ENCODE measurements at regions not wholly inside any gene's neighbourhood (a gene's known extent, or its start where the extent isn't known, plus 50 kb on each side); places are given as distances from the start of the nearest gene placed in this dataset.
"Not testable (repeated sequence)": the region's sequence is repeated elsewhere in the genome, so short reads cannot be mapped to it uniquely, and the experiment has no call there.

DNA sequence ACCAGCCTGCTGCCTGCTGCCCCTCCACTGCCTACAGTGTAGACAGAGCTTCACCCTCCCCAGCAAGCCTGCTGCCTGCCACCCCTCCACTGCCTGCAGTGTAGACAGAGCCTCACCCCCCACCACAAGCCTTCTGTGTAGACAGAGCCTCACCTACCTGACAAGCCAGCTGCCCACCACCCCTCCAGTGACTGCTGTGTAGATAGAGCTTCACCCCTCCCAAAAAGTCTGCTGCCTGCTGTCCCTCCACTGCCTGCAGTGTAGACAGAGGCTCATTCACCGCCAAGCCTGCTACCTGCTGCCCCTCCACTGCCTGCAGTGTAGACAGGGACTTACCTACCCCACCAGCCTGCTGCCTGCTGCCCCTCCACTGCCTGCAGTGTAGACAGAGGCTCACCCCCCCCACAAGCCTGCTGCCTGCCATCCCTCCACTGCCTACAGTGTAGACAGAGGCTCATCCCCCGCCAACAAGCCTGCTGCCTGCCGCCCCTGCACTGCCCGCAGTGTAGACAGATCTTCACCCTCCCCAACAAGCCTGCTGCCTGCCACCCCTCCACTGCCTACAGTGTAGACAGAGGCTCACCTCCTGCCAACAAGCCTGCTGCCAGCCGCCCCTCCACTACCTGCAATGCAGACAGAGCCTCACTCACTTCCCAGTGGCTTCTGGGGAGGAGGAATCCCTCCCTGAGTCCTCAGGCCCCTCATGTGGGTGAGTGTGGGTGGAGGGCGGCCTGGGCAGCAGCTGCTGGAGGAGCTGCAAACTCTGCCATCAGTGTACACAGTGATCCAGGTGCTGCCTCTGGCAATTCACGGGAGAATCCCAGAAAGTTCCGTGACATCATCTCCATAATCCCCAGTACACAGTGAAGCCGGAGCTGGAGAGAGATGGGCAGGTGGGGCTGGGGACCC, 140.9 kb downstream of the DLL1 start:
- no peak for DNase-seq (ENCODE audit: low read depth in 2 of 2)

DNA sequence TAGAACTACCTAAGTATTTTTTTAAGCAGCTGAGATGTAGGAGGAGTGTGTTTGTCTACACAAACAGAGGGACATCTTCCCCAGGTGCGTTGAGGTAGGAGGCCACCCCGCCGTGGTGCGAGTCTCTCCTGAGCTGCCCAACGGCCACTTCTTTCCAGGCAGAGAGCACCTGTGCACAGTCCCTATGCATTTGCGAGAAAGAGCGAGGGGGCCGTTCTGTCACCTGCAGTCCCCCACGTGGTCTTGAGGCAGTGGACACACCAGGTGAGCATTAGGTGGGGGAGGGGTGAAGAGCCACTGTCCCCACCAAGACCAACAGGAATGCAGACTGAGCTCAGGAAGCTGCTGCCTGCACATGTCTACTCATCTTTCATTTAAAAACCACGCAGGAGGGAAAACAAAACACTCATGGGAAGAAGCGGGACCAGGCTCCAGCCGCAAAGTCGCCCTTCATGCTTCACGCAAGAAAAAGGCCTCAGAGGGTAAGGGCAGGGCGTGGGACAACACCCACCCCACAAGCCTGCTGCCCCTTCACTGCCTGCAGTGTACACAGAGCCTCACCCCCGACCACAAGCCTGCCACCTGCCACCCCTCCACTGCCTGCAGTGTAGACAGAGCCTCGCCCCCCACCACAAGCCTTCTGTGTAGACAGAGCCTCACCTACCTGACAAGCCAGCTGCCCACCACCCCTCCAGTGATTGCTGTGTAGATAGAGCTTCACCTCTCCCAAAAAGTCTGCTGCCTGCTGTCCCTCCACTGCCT, 142.0 kb downstream of the DLL1 start:
- no peak for DNase-seq (ENCODE audit: low read depth in 2 of 2)

- DNase-seq (ENCODE audit: low read depth in 2 of 2), result no peak
Observed at GRCh38 chr6:170147832-170148708, 142.8 kb downstream of the DLL1 start.

GRCh38 chr6:170147056-170147787, 143.7 kb downstream of the DLL1 start:
- DNase-seq (ENCODE audit: low read depth in 2 of 2), result no peak

DNA sequence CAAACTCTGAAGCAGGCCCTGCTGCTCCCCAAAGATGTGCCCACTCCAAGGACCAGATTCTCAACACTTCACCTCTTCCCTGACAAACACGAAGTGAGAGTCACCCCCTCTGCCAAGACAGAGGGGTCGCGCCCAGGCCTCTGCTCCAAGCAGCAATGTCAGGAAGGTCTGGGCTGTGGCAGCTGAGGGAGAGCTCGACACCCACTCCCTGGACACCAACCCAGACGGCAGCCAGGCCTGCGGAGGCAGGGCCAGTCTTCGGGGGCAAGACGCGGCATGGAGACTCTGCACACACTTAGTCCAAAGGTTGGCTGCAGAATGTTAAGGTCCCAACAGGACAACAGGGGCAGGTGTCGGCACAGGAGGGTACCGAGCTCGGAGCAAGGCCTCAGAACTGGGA, 144.2 kb downstream of the DLL1 start:
- DNase-seq (ENCODE audit: low read depth in 2 of 2), result no peak

GRCh38 chr6:170146131-170146530, 144.7 kb downstream of the DLL1 start:
- not testable (repeated sequence) for DNase-seq (ENCODE audit: low read depth in 2 of 2)

DNA sequence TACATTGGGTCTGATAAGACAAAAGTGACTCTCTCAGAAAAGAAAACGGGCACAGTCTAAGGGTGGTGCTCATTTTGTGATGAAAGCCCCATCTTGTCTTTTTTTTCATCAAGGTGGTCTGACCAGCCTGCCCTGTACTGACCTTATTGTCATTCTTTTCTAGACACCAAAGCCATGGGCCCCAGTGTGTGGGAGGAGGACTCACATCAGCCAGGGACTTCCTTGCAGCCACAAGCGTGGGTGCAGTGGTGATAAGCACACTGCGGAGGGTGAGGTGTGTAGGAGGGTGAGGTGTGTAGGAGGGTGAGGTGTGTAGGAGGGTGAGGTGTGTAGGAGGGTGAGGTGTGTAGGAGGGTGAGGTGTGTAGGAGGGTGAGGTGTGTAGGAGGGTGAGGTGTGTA, 145.2 kb downstream of the DLL1 start:
- DNase-seq (ENCODE audit: low read depth in 2 of 2), result not testable (repeated sequence)

- DNase-seq (ENCODE audit: low read depth in 2 of 2), result no peak
Observed at GRCh38 chr6:170145272-170145592, 145.6 kb downstream of the DLL1 start.

DNA sequence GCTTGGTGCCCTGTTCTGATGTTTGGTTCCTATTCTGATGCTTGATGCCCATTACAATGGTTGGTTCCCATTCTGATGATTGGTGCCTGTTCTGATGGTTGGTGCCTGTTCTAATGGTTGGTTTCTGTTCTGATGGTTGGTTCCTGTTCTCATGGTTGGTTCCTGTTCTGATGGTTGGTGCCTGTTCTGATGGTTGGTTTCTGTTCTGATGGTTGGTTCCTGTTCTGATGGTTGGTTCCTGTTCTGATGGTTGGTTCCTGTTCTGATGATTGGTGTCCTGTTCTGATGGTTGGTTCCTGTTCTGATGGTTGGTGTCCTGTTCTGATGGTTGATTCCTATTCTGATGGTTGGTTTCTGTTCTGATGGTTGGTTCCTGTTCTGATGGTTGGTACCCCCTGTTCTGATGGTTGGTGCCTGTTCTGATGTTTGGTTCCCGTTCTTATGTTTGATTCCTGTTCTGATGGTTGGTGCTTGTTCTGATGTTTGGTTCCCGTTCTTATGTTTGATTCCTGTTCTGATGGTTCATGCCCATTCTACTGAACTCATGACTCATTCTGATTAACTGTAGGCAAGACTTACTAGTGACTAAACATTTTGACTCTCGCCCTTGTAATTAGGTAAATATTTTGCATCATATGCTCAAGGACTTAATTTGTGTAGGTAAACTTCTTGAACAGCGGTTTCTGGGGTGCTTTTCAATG, 146.2 kb downstream of the DLL1 start:
- no peak for DNase-seq (ENCODE audit: low read depth in 2 of 2)

DNA sequence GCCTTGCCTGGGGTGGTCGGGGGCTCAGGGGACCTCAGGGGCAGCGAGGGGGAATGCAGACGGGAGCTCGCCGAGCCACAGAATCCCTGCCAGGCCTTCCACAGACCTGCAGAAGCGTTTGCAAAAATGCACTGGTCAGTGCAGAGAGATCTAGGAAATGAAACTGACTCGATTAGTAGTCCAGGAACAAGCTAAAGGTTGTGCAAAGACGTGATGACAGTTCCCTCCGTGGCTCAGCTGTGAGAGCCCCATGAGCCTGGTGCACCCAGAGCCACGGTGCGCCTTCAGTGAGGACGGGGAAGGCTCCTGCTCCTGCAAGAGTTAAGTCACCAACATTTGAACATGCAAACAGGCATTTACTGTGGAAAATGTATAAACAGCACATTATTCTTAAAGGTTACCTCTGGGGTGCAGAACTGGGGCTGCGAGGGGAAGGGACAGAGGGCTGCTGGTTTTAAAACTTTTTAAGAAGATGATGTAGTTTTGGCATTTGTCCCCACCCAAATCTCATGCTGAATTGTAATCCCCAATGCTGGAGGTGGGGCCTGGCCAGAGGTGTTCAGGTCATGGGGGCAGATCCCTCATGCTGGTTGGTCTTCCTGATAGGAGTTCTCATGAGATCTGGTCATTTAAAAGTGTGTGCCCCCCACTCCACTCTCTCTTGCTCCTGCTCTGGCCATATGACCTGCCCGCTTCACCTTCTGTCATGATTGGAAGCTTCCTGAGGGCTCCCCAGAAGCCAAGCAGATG, 147.3 kb downstream of the DLL1 start:
- no peak for DNase-seq (ENCODE audit: low read depth in 2 of 2)

- no peak for DNase-seq (ENCODE audit: low read depth in 2 of 2)
Observed at GRCh38 chr6:170142559-170142958, 148.3 kb downstream of the DLL1 start.

DNA sequence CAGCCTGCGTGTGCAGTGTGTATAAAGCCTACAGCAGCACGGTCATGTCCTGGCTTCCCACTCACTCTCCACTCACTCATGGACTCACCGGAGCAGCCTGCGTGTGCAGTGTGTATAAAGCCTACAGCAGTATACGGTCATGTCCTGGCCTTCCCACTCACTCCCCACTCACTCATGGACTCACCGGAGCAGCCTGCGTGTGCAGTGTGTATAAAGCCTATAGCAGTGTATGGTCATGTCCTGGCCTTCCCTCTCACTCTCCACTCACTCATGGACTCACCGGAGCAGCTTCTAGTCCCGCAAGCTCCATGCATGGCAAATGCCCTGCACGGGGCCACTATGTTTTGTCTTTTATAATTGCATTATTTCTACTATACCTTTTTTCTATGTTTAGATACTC, 149.8 kb downstream of the DLL1 start:
- not testable (repeated sequence) for DNase-seq (ENCODE audit: low read depth in 2 of 2)

DNA sequence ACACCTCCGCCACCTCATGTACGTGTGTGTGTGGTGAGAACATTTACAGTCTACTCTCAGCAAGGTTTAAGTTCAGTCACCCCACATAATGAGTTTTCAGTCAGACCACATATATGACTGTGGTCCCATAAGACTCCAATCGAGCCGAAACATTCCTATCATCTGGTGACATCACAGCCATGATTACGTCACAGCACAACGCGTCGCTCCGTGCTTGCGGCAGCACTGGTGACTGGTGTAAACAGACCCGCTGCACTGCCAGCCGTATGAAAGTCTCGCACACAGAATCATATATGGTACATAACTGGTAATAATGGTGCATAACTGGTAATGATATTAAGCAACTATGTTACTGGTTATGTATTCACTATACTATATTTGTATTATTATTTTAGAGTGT, 150.7 kb downstream of the DLL1 start:
- no peak for DNase-seq (ENCODE audit: low read depth in 2 of 2)

- DNase-seq (ENCODE audit: low read depth in 2 of 2), result no peak
Observed at GRCh38 chr6:170139531-170139930, 151.3 kb downstream of the DLL1 start.

DNA sequence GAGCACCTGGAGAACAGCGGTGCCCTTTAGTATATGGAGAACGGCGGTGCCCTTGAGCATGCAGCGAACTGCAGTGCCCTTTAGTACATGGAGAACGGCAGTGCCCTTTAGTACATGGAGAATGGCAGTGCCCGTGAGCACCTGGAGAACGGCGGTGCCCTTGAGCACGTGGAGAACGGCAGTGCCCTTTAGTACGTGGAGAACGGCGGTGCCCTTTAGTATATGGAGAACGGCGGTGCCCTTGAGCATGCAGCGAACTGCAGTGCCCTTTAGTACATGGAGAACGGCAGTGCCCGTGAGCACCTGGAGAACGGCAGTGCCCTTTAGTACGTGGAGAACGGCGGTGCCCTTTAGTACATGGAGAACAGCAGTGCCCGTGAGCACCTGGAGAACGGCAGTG, 151.8 kb downstream of the DLL1 start:
- DNase-seq (ENCODE audit: low read depth in 2 of 2), result not testable (repeated sequence)

- no peak for DNase-seq (ENCODE audit: low read depth in 2 of 2)
Observed at GRCh38 chr6:170137911-170138910, 152.7 kb downstream of the DLL1 start.

- no peak for DNase-seq (ENCODE audit: low read depth in 2 of 2)
Observed at GRCh38 chr6:170137176-170137891, 153.5 kb downstream of the DLL1 start.

DNA sequence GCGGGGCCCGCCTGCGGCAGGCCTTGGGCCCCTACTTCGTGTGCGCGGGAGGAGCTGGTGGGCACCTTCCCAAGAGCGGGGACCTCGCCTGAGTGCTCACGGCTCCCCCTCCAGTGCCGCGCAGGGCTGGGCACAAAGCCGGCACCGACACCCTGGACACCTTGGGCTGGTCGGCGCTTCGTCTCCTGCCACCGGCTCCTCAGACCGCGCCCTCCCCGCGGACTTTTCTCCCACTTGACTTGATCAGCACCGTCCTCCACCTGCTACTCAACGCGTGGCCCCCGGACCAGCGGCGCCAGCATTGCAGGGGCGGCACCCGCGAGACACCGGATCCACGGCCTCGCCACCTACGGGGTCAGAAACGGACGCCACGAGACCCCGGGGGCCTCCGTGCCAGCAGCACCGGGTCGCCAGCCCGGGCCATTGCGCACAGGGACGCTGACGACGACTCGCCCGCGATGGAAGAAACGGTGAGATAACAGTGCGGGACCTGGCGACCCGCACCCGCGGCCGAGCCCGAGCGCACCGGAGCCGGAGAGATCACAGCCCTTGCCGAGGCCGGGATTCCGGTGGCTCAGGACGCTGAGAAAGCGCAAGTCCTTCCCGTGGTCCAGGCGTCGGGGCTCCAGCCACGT, 154.2 kb downstream of the DLL1 start:
- DNase-seq (ENCODE audit: low read depth in 2 of 2), result no peak

Data from stimulated activated CD4-positive, alpha-beta T cell treated with anti-CD3 and anti-CD28 coated beads, Interleukin-1b, Interleukin-23, amount 100 ng/mL, for 1 hour (primary cell).